ENCODE measurements at regions not wholly inside any gene's neighbourhood (a gene's known extent, or its start where the extent isn't known, plus 50 kb on each side); places are given as distances from the start of the nearest gene placed in this dataset.
"Not testable (repeated sequence)": the region's sequence is repeated elsewhere in the genome, so short reads cannot be mapped to it uniquely, and the experiment has no call there.

DNA sequence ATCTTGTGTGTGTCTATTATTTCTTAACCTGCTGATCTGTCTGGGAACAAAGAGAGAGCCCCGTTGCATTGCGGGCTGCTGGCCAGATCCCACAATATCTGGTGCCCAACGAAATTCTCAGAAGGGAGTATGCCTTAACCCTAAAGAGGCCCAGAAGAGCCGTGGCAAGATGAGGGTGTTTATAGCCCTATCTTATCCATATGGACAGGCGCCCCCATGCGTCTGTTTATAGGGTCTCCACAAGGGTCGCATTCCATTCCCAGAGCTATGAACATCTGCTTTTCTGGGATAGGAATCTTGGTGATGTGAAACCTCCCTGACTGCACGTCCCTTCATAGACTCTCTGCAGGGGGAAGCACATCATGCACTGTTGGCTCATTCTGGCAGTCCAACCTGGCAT, 1262.5 kb downstream of the RAPGEF2 start:
- DNase-seq, result not testable (repeated sequence)

DNA sequence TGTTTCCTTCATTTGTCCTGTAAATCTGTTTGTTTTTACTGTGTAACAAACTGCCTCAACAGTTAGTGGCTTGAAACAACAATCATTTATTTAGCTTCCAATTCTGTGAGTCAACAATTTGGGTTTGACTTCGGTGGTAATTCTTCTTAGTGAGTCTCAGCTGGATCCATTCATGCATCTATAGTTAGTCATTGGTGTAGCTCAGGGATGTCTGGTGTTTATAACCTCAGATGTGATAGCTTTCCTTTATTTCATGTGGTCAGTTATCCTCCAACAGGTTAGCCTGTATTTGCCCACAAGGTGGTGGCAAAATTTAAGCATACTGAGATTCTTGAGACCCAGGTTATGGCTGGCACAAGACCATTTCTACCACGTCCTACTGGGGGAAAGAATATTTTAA, 1267.2 kb downstream of the RAPGEF2 start:
- DNase-seq, result no peak

DNA sequence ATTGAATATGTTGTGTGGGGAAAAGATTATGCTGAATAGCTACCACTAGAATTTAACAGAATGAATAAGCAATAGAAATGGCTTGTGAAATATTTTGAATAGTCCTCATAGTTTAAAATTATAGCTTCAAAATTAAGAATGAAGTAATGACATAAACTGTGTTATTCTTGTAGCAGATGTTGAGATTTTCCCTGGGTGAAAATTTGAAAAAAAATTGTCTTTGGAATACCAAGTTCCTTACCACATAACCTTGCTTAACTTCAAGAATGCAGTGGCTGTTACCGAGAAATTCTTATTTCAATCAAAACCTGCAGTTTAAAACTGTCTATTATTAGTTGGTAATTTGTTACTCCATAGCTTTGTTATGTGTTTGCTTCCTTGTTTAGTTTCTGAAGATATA, 1268.6 kb downstream of the RAPGEF2 start:
- no peak for DNase-seq

DNA sequence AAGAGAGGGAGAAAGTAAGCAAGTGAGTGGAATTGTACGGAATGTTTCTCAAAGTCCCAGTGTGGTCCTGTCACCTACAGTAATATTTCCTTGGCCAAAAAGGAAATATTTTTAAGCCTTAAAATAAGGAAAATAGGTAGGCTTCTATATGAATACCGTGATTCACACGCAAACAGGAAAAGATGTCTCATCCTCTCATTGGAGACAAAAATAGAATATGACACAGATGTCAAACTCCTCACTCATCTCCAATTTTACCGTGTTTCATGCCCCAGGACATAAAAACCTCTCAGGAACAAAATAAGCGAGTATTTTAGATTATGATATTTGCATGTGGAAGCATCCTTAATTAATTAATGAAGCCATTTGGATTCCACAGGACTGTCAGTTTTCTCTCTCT, 1269.5 kb downstream of the RAPGEF2 start:
- DNase-seq, result no peak

DNA sequence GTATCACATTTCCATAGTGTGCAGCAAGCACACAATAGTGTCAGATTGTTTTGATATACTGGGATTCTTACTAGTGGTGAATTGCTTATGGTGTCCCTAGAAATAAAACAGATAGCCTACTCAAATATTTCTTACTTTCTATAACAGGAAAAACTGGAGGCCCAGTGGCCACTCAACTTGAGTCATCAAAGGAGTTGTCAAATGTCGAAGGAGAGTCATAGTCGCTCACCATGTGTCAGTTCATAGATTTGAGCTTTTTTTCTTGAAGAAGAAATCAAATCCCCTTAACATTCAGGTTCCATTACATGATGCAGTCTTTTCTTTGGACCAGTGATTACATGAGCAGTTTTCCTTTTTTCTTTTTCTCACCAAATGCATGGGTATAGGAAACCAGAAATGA, 1271.0 kb downstream of the RAPGEF2 start:
- no peak for DNase-seq

DNA sequence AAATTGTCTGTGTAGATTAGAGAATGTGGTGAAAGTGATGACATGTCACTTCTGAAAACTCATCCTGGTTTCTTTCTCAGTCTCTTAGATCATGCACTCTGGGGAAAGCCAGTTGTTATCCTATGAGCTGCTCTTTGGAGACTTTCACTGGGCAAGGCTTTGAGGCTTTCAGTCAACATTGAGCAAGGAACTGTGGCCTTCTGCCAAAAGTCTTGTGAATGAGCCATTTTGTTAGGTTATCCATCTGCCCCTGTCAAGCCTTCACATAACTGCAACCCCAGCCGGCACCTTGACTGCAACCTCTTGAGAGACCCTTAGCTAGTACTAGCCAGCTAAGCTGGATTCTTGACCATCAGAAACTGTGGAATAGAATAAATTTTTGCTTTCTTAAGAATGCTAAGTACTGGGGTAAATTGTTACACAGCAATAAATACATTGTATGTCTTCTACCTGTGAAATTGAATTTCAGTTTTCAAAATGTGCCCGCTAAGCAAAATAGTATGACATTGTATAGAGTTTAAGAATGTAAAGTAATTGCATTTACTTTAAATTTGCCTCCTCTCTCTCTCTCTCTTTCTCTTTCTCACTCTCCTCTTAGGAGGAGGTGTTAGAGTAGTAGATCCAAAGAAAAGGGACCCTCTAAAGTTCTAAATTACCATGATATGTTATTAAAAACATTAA, 1273.0 kb downstream of the RAPGEF2 start:
- no peak for DNase-seq

DNA sequence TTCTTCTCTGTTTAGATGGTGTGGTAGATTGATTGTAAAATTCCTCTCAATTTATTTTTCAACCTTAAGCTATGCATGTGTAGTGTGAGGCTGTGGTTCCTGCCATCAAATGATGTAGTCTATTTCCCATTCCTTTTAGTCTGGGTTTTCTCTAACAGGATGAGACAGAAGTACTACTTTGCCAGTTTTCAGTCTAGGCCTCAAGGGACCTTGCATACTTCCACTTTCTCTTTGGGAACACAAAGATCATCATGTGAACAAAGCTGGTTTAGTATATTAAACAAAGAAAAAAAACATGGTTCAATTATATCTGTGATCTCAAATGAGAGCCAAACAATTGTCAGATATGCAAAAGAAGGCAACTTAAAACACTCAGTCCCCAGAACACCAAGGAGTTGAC, 1284.0 kb downstream of the RAPGEF2 start:
- no peak for DNase-seq

DNA sequence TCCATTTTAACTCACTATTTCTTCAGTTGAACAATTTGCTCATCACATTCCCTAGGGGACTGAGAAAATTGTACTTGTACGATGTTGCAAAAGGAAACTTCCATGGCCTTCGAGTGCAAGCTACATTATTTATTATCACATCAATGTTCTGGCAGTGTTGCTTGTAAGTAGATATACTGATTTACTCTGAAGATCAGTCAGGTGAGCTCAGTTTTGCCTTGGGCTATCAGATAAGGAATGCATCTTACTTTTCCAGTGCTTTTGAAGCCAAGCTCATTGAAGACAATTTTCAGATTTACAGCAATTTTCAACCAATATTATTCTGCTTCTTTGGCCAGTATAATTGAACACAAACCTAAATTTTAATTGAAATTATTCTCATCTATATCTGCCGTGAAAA, 1296.9 kb downstream of the RAPGEF2 start:
- no peak for DNase-seq

DNA sequence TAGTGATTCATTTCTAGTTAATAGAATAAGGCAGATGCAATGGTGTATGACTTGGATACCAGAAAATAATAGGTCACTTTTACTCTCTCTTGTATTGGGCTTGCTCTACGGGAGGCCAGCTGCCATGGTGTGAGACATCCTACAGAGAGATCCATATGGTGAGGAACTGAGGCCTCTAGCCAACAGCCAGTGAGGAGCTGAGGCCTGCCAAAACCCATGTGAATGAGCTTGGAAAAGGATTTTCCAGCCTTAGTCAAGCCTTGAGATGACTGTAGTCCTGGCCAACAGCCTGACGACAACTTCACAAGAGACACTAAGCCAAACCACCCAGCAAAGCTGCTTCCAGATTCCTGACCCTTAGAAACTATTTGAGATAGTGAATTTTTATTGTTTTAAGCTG, 1300.2 kb downstream of the RAPGEF2 start:
- DNase-seq, result no peak

DNA sequence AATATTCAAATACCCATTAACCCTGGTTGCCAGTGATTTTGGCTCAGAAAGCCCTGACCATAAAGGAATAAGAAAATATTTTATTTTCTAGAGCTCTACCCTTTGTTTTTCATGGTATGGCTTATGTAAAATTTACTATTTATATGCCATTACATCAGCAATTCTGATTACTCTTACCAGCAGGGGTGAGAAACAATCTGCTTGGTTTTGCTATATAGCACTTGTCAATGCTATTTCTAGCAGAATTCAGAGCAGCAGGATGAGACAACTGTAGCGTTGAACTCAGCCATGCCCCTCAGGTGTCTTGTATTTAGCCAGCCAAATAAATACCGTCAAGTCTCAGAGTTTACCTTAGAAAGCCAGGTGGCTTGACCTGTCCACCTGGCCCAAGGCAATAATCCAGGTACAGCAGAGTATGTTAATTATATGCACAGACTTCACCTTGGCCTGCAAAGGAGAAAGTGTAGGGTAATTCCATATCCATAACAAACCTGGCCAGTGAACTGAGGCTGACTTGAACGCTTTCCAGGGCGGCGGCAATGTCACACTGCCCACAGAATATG, 1303.5 kb downstream of the RAPGEF2 start:
- DNase-seq, result no peak

DNA sequence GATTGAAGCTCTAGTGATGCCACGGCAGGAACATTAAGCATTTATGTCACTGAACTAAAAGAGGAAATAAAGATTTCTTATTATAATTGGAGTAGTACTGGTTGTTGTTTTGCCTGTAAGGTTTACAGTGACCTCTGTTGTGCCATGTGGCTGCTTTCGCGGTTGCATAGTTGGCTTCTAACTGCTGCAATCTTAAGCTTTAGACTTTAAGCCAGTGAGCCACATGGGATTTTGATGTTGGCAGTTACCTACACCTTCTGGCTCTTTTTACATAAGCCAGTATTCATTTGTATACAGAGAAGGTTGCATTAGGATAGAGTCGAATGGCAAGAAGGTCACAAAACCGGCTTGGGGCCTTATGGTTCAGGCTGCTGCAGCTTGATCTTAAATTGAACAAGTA, 1311.6 kb downstream of the RAPGEF2 start:
- no peak for DNase-seq

DNA sequence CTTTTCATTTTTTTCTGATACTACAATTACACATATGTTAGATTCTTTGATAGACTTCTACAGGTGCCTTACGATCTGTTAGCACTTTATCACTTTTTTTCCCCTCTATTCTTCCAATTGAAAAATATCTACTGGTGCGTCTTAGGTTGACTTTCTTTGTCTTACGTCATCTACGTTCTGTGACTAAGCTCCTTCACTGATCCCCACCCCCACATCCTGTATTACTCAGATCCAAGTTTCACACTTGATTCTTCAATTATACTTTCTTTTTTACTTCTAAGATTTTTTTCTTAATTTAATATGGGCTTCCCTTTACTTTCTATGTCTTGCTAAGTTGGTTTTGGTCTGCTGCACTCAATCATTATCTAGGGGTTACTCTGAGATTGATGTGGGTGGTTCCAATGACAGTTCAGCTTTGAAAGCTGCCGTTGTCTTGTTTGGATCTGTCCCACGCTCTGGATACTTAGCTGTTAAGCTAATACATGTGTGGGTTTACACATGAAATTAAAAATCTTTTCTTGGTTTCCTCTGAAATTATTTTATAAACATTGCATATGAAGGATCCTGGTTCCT, 1321.1 kb downstream of the RAPGEF2 start:
- no peak for DNase-seq

DNA sequence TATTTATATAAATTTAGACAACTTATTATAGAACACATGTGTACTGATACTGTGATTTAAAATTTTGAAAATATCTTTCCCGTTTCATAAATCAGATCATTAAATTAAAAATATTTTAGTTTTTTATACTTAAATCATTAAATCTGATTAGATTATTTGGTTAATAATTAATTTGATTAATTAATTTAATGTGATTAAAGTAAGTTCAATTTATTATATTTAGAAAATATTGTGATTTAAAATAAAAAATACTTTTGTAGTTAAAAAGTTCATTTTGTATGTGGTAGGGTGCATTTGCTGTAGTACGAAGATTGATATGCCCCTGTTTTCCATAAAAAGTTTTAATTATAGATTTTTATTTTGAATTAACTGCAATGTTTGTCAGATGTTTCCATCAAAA, 1323.4 kb downstream of the RAPGEF2 start:
- no peak for DNase-seq

DNA sequence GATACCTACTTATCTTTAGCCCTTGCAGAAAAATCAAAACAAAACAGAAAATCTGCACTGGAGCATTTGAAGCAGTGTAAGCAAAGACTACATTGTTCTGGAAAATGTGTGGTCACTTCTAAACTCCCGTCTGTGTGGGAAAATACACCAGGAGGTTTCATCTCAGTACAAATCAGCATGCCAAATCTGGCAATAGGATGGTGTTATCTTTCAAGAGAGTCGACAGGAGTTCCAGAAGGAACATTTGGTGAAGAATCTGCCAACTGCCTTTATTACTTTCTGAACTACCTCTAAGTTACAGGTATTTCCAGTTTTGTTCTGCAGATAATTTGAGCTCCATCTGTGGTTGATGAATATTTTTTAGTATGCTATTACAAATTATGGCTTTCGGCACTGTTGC, 1348.0 kb downstream of the RAPGEF2 start:
- DNase-seq, result no peak

DNA sequence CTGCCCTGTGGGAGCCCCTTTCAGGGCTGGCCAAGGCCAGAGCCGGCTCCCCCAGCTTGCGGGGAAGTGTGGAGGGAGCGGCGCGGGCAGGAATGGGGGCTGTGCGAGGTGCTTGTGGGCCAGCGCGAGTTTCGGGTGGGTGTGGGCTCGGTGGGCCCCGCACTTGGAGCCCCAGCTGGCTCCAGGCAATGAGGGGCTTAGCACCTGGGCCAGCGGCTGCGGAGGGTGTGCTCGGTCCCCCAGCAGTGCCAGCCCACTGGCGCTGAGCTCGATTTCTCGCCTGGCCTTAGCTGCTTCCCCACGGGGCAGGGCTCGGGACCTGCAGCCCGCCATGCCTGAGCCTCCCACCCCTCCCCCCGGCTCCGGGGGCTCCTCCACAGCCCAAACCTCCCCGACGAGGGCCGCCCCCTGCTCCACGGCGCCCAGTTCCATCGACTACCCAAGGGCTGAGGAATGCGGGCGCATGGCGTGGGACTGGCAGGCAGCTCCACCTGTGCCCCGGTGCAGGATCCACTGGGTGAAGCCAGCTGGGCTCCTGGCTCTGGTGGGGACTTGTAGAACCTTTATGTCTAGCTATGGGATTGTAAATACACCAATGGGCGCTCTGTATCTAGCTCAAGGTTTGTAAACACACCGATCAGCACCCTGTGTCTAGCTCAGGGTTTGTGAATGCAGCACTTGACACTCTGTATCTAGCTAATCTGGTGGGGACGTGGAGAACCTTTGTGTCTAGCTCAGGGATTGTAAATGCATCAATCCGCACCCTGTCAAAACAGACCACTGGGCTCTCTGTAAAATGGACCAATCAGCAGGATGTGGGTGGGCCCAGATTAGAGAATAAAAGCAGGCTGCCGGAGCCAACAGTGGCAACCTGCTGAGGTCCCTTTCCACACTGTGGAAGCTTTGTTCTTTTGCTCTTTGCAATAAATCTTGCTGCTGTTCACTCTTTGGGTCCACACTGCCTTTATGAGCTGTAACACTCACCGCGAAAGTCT, 1379.1 kb downstream of the RAPGEF2 start:
- DNase-seq, result not testable (repeated sequence)

DNA sequence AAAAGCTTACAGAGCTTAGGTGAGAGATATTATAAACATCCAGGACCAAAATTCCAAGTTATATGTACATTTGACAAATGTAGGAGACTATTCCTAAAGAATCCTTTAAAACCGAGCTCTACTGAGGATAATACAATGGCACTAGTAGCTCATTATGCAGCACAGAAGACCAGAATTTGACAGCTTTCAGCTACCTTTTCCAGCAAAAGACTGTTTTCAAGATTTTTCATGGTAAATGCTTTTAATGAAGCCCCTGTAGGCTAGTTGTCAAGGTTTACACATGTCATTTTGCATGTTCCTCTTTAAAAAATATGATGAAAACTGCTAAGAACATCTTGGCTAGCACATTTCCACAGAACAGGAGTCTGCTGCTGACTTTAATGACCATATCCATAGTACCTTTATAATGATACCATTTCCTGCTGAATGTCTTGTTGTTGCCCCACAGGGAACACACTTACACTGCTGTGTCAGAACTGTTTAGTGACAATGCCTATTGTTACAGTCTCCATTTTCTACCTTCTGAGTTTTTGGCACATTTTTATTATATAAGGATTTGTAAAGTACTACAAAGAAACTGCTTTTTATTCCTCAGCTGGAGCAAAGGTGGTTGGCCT, 1382.3 kb downstream of the RAPGEF2 start:
- DNase-seq, result no peak

DNA sequence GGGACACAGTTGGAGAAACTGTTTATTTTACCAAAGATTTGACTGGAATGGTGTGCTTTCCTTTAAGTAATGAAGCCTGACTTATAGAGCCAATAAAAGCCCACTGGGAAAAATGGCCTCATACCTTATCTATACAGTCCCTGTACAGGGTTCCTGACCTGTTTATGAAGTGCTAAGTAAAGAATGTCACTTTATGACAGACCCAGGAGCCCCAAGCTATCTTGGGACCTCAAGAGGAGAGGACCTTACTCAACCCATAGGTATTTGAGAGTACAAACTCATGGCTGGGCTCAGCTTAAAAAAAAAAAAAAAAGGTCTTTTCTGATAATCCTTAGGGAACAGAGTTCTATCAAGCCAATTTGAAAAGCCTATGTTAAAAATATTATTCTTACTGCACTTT, 1389.3 kb downstream of the RAPGEF2 start:
- no peak for DNase-seq

DNA sequence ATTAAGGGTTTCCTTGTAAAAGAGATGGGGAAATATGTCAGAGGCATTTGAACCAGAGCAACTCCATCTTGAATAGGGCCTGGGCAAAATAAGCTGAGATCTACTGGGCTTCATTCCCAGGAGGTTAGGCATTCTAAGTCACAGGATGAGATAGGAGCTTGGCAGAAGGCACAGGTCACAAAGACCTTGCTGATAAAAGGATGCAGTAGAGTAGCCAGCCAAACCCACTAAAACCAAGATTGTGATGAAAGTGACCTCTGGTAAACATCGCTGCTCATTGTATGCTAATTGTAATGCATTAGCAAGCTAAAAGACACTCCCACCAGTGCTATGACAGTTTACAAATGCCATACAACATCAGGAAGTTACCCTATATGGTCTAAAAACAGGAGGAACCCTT, 1390.3 kb downstream of the RAPGEF2 start:
- no peak for DNase-seq

DNA sequence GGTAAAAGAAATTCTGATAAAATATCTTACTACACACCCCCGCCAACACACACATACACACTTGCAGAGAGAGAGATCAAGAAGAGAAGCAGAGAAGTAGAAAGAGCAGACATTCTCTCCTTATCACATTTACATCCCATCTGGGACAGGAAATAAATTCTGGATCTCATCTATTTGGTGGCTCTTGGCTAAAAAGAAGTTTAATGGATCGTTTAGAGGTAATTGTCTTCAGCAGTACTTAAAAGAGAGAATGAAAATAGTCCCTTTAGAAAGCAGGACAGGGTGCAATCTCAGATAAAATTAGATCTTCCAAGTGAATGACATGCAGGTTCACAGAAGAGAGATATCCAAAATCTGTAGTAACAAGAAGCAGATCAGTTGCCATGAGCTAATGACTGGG, 1392.5 kb downstream of the RAPGEF2 start:
- DNase-seq, result no peak

DNA sequence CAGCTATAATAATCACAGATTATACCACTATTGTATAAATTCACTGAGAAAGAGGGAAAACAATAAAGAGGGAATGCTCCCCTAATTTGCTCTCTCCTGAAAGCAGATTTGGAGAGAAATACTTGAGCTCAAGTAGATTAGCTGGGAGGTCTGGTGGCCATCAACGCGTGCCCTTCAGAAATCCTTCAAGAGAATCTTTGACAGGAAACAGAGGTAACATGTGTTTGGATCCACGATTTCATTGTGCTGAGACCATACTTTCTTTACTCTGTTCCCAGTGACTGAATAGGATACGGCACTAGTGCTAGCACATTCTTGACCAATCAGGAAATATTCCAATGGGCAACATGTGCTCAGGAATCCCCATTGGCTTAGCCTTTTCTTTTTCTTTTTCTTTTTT, 1395.3 kb downstream of the RAPGEF2 start:
- DNase-seq, result no peak

DNA sequence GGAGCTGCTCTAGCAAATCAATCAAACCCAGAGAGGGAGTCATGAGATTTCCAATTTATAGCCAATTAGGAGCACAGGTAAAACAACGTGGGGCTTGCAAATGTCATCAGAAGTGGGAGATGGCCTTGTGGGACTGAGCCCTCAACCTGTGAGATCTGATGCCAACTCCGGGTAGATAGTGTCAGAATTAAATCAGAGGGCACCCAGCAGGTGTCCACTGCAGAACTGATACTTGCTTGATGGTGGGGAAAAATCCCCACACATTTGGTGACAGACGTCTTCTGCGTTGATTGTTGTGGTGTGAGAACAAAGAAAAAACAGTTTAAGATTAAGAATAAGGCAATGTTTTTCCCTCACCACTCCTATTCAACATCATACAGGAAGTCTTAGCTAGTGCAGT, 1402.8 kb downstream of the RAPGEF2 start:
- no peak for DNase-seq

DNA sequence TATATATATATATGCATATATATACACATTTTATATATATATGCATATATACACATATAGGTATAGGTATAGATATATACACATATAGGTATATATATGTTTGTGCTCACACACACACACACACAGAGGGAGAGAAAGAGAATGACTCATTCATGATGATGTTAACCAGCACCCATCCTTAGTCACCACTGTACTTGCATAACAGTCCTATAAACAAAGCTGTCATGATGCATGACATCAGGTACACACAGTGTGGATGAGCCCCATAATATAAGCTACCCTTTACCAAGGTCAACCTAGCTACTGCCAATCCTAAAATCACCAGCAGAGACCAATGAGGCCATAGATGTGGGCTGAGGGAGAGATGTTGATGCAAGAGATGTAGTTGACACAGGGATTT, 1408.0 kb downstream of the RAPGEF2 start:
- DNase-seq, result no peak

DNA sequence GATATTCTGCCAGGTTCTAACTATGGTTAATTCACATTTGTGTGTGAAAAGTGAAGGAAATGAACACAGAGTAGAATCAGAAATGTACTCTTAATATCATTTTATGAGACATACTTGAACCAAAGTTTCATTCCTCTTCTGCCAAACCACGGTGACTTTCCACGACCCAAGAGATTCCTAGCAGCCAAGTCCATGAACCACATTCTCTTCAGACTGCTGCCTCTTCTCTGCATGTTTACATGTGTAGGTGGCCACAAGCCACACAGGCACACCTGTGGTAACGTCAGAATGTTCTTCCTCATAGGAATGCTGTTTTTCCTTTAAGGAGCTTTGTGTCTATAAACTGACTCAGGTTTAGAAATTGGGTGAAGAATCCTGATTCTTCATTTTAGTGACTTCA, 1411.2 kb downstream of the RAPGEF2 start:
- no peak for DNase-seq
